Medulla oblongata (tissue), 1 donor: ENCODE measurements at regions not wholly inside any gene's neighbourhood (a gene's known extent, or its start where the extent isn't known, plus 50 kb on each side); places are given as distances from the start of the nearest gene placed in this dataset.
"Not testable (repeated sequence)": the region's sequence is repeated elsewhere in the genome, so short reads cannot be mapped to it uniquely, and the experiment has no call there.

Experiments
- DNase-seq: peaks from one replicate; pipeline ENCODE4 v3.0.0-alpha.2; 2015; ENCODE audit errors: extremely low spot score

GRCh38 chr18:57953883-57954282 is 90.1 kb upstream of the NEDD4L start:
- no peak for DNase-seq

- DNase-seq = no peak
These were observed 91.8 kb upstream of the NEDD4L start for GRCh38 chr18:57951999-57952774.

GRCh38 chr18:57951117-57951796 is 92.8 kb upstream of the NEDD4L start:
- no peak for DNase-seq

- no peak for DNase-seq
These were observed 93.5 kb upstream of the NEDD4L start for GRCh38 chr18:57950542-57950941.

- DNase-seq = not testable (repeated sequence)
These were observed 94.7 kb upstream of the NEDD4L start for GRCh38 chr18:57949335-57949734.

- no peak for DNase-seq
These were observed 96.9 kb upstream of the NEDD4L start for GRCh38 chr18:57947117-57947516.

GRCh38 chr18:57943723-57944122 is 100.3 kb upstream of the NEDD4L start:
- no peak for DNase-seq

GRCh38 chr18:57942493-57942892 is 101.5 kb upstream of the NEDD4L start:
- no peak for DNase-seq

- DNase-seq = no peak
These were observed 102.1 kb upstream of the NEDD4L start for GRCh38 chr18:57941841-57942489.

- DNase-seq = no peak
These were observed 103.8 kb upstream of the NEDD4L start for GRCh38 chr18:57940166-57940660.

GRCh38 chr18:57934375-57934774 is 109.7 kb upstream of the NEDD4L start:
- not testable (repeated sequence) for DNase-seq

GRCh38 chr18:57931038-57931437 is 113.0 kb upstream of the NEDD4L start:
- no peak for DNase-seq

- no peak for DNase-seq
These were observed 113.5 kb upstream of the NEDD4L start for GRCh38 chr18:57930476-57930875.

GRCh38 chr18:57929922-57930321 is 114.1 kb upstream of the NEDD4L start:
- DNase-seq = no peak

- no peak for DNase-seq
These were observed 115.6 kb upstream of the NEDD4L start for GRCh38 chr18:57928466-57928865.

- DNase-seq = no peak
These were observed 116.5 kb upstream of the NEDD4L start for GRCh38 chr18:57927511-57927910.

GRCh38 chr18:57925706-57926105 is 118.3 kb upstream of the NEDD4L start:
- no peak for DNase-seq

- no peak for DNase-seq
These were observed 120.4 kb upstream of the NEDD4L start for GRCh38 chr18:57923611-57924010.

GRCh38 chr18:57922885-57923284 is 119.8 kb upstream of the ATP8B1 start:
- no peak for DNase-seq

GRCh38 chr18:57921708-57922107 is 118.6 kb upstream of the ATP8B1 start:
- no peak for DNase-seq

GRCh38 chr18:57920036-57920435 is 116.9 kb upstream of the ATP8B1 start:
- no peak for DNase-seq

GRCh38 chr18:57918601-57919000 is 115.5 kb upstream of the ATP8B1 start:
- no peak for DNase-seq

- no peak for DNase-seq
These were observed 113.6 kb upstream of the ATP8B1 start for GRCh38 chr18:57916684-57917083.
